ENCODE measurements at regions not wholly inside any gene's neighbourhood (a gene's known extent, or its start where the extent isn't known, plus 50 kb on each side); places are given as distances from the start of the nearest gene placed in this dataset.

- TF ChIP-seq CTCF (IDR thresholded peaks at IDR 0.05 in 2 of 3, conservative IDR thresholded peaks at IDR 0.05 in 1 of 3; ENCODE audit: control insufficient read depth in 2 of 3, extremely low read depth in 1 of 3, insufficient read depth in 1 of 3, low read depth in 3 of 3, low read length in 3 of 3) (peak; percentile 91 to 94 (median 94)), SREBF2 (IDR thresholded peaks at IDR 0.05; ENCODE audit: low read length) (no peak), YY1 (IDR thresholded peaks at IDR 0.05; ENCODE audit: low read depth, low read length) (0 out of 2 replicates have a peak, but pooled peaks have one; percentile 42), NFYB (IDR thresholded peaks at IDR 0.05; ENCODE audit: insufficient read depth, low read depth, low read length) (no peak), RUNX3 (IDR thresholded peaks at IDR 0.05; ENCODE audit: low read length) (peak; percentile 20; the same call in 1 of the 2 replicates), IRF4 (IDR thresholded peaks at IDR 0.05; ENCODE audit: low read depth, low read length) (0 out of 2 replicates have a peak, but pooled peaks have one; percentile 26), SMC3 (IDR thresholded peaks at IDR 0.05; ENCODE audit: borderline replicate concordance, low read length) (peak; percentile 67; the same call in 1 of the 2 replicates), ZBTB4 (CRISPR knock-in tag; IDR thresholded peaks at IDR 0.05) (no peak), IKZF2 (IDR thresholded peaks at IDR 0.05) (no peak), REST (IDR thresholded peaks at IDR 0.05; ENCODE audit: low read depth, low read length) (peak; percentile 36; the same call in 1 of the 2 replicates)
These were observed 144.2 kb downstream of the SUCLG1 start (continued) for GRCh38 chr2:84314901-84315330.
